A549 (cell line): ENCODE measurements at regions not wholly inside any gene's neighbourhood (a gene's known extent, or its start where the extent isn't known, plus 50 kb on each side); places are given as distances from the start of the nearest gene placed in this dataset.

Experiments
- CEBPB ChIP-seq, 2 experiments: fragments of >200 bp in 1 of 2; sonication (Bioruptor Twin) in 1 of 2; formaldehyde crosslinking in 1 of 2; IDR thresholded peaks; 2 replicates each; pipeline ENCODE4 v1.6.1; 2012 to 2016
- CTCF ChIP-seq: fragments of >200 bp; sonication (Bioruptor Twin); formaldehyde crosslinking; IDR thresholded peaks from 3 replicates; pipeline ENCODE4 v1.5.1; 2016
- EHMT2 ChIP-seq: fragments of 200-600 bp; sonication (generic); IDR thresholded peaks from 2 replicates; pipeline ENCODE4 v1.6.1; 2016; ENCODE audit warnings: antibody characterized with exemption, low read depth, mild to moderate bottlenecking, moderate library complexity
- HOXA7 ChIP-seq: fragments of 250-450 bp; sonication (Bioruptor Pico); IDR thresholded peaks from 2 replicates; pipeline ENCODE4 v1.5.0; 2020; ENCODE audit warnings: mild to moderate bottlenecking, moderate library complexity
- MAZ ChIP-seq: fragments of 150-350 bp; IDR thresholded peaks from 2 replicates; pipeline ENCODE4 v1.6.1; 2014; ENCODE audit warnings: antibody characterized with exemption, low read depth, low read length, borderline replicate concordance
- TF ChIP-seq, protein P1 (sequence below): fragments of 200-600 bp; sonication (generic); IDR thresholded peaks from 2 replicates; pipeline ENCODE4 v1.6.1; 2016; ENCODE audit warnings: antibody characterized with exemption, mild to moderate bottlenecking, moderate library complexity
- TF ChIP-seq, protein P2 (sequence below): fragments of 150-350 bp; IDR thresholded peaks from 2 replicates; pipeline ENCODE4 v1.6.1; 2014; ENCODE audit warnings: low read depth, mild to moderate bottlenecking, low read length

DNA sequence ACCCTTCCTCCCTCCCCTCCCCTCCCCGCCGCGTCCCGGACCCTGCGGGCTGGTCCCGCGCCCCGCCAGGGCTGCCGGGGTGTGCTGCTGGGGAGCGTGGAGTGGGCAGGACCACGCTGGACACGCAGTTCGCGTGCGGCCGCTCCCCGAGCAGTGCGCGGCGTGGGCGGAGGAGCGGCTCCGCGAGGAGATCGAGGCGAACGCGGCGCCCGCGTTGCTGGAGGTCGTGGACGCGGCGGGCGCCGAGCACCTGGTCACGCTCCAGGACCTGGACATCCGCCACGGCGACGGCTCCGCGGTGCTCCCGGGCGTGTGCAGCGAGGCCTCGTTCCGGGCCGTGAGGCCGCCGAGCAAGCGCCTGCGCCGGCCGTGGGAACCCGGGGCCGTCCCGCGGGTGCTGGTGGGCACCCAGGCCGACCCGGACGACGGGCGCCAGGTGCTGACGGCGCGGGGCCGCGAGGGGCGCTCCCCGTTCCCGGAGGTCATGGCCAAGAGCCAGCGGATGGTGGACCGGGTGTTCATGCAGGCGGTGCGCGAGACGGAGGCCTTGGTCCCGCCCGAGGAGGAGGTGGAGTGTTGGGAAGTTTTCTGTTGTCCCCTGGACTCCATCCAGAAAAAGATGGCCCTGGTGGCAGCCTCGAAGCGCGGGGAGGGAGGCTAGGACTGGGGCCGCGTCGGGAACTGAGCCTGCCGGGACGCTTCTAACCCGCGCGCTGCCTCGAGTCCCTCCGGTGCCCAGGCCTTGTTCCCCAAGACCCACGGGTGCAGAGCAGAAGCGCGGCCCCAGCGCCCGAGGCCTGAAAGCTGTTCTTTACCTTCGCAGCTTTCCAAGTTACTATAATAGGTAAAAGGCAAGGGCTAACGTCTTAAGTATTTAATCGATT is 54.7 kb upstream of the EIF5 start:
- no peak for TF ChIP-seq CTCF
- no peak for TF ChIP-seq HOXA7
- TF ChIP-seq, protein P1, sequence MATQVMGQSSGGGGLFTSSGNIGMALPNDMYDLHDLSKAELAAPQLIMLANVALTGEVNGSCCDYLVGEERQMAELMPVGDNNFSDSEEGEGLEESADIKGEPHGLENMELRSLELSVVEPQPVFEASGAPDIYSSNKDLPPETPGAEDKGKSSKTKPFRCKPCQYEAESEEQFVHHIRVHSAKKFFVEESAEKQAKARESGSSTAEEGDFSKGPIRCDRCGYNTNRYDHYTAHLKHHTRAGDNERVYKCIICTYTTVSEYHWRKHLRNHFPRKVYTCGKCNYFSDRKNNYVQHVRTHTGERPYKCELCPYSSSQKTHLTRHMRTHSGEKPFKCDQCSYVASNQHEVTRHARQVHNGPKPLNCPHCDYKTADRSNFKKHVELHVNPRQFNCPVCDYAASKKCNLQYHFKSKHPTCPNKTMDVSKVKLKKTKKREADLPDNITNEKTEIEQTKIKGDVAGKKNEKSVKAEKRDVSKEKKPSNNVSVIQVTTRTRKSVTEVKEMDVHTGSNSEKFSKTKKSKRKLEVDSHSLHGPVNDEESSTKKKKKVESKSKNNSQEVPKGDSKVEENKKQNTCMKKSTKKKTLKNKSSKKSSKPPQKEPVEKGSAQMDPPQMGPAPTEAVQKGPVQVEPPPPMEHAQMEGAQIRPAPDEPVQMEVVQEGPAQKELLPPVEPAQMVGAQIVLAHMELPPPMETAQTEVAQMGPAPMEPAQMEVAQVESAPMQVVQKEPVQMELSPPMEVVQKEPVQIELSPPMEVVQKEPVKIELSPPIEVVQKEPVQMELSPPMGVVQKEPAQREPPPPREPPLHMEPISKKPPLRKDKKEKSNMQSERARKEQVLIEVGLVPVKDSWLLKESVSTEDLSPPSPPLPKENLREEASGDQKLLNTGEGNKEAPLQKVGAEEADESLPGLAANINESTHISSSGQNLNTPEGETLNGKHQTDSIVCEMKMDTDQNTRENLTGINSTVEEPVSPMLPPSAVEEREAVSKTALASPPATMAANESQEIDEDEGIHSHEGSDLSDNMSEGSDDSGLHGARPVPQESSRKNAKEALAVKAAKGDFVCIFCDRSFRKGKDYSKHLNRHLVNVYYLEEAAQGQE = no peak
- TF ChIP-seq MAZ = no peak
- TF ChIP-seq CEBPB (IDR thresholded peaks at IDR 0.05) = no peak
- TF ChIP-seq EHMT2 = no peak
- TF ChIP-seq, protein P2, sequence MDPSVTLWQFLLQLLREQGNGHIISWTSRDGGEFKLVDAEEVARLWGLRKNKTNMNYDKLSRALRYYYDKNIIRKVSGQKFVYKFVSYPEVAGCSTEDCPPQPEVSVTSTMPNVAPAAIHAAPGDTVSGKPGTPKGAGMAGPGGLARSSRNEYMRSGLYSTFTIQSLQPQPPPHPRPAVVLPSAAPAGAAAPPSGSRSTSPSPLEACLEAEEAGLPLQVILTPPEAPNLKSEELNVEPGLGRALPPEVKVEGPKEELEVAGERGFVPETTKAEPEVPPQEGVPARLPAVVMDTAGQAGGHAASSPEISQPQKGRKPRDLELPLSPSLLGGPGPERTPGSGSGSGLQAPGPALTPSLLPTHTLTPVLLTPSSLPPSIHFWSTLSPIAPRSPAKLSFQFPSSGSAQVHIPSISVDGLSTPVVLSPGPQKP = no peak
